PFSK-1 (cell line): ENCODE measurements at regions not wholly inside any gene's neighbourhood (a gene's known extent, or its start where the extent isn't known, plus 50 kb on each side); places are given as distances from the start of the nearest gene placed in this dataset.

Experiments
- FOXP2 ChIP-seq: optimal IDR thresholded peaks from 2 replicates; pipeline ENCODE3; 2011; ENCODE audit warnings: borderline replicate concordance, control low read depth, inconsistent platforms; ENCODE audit not compliant: insufficient read depth; ENCODE audit errors: extremely low read length, extremely low read depth
- POLR2AphosphoS5 ChIP-seq: IDR thresholded peaks from 2 replicates; pipeline ENCODE4 v1.6.1; 2012; ENCODE audit warnings: low read depth, mild to moderate bottlenecking, control low read depth, low read length, moderate library complexity
- SIN3A ChIP-seq: IDR thresholded peaks from 2 replicates; pipeline ENCODE4 v1.6.1; 2012; ENCODE audit warnings: mild to moderate bottlenecking, low read length, moderate library complexity, borderline replicate concordance; ENCODE audit not compliant: insufficient read depth
- TAF1 ChIP-seq: IDR thresholded peaks from 2 replicates; pipeline ENCODE4 v1.6.1; 2012; ENCODE audit warnings: low read length, control low read depth, borderline replicate concordance; ENCODE audit not compliant: insufficient read depth
- TF ChIP-seq, protein P1 (sequence below), 2 experiments: IDR thresholded peaks; 2 replicates each; pipeline versions ENCODE4 v1.6.1 to v1.8.0; 2011 to 2012; ENCODE audit warnings: low read depth in 2 of 2, low read length in 2 of 2, control low read depth in 1 of 2, inconsistent platforms in 1 of 2, mild to moderate bottlenecking in 1 of 2, moderate library complexity in 1 of 2; ENCODE audit not compliant: insufficient read depth in 1 of 2

DNA sequence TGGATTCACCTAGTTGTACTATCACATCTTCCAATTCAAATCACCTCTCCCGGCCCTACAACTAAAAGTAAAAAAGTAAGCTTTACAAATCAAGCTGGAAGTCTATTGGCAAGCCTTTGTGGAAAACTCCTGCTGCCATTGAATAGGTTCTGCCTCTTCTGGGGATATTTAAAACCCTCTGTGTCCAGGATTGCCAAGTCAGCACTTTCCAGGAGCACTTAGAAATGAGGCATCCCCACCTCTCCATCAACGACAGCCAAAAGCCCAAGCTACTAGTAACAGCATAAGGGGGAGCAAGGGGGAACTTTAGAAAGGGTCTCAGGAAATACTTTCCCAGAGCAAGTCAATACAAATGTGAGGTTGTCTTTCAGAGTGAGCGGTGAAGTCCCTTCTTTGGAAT lies 85.0 kb upstream of the OBI1 start:
- TF ChIP-seq, protein P1, sequence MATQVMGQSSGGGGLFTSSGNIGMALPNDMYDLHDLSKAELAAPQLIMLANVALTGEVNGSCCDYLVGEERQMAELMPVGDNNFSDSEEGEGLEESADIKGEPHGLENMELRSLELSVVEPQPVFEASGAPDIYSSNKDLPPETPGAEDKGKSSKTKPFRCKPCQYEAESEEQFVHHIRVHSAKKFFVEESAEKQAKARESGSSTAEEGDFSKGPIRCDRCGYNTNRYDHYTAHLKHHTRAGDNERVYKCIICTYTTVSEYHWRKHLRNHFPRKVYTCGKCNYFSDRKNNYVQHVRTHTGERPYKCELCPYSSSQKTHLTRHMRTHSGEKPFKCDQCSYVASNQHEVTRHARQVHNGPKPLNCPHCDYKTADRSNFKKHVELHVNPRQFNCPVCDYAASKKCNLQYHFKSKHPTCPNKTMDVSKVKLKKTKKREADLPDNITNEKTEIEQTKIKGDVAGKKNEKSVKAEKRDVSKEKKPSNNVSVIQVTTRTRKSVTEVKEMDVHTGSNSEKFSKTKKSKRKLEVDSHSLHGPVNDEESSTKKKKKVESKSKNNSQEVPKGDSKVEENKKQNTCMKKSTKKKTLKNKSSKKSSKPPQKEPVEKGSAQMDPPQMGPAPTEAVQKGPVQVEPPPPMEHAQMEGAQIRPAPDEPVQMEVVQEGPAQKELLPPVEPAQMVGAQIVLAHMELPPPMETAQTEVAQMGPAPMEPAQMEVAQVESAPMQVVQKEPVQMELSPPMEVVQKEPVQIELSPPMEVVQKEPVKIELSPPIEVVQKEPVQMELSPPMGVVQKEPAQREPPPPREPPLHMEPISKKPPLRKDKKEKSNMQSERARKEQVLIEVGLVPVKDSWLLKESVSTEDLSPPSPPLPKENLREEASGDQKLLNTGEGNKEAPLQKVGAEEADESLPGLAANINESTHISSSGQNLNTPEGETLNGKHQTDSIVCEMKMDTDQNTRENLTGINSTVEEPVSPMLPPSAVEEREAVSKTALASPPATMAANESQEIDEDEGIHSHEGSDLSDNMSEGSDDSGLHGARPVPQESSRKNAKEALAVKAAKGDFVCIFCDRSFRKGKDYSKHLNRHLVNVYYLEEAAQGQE (IDR thresholded peaks at IDR 0.05; ENCODE audit: insufficient read depth in 1 of 2, low read depth in 2 of 2, low read length in 2 of 2): no peak
- TF ChIP-seq SIN3A (no peak), TAF1 (no peak), FOXP2 (no peak), POLR2AphosphoS5 (no peak)

DNA sequence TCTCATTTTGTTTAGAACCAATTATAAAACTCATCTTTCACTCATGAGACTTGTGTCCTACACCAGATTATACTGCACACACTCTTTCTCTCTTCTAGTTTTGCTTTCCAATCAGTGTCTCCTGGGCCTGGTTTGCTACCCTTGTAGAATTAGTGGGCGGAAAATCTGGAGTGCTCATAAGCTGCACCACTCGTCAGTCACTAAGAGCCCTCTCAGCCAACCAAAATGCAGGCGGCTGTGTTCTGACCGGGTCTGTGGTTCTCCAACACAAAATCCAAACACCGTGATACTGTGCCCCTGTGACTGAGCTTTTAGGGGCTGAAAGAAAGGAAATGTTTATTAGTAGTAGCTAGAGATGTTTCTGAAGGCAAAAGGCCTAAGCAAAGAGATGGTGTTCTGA lies 83.7 kb upstream of the OBI1 start:
- TF ChIP-seq SIN3A: no peak
- TF ChIP-seq, protein P1 (IDR thresholded peaks at IDR 0.05; ENCODE audit: insufficient read depth in 1 of 2, low read depth in 2 of 2, low read length in 2 of 2): no peak
- no peak for TF ChIP-seq TAF1
- TF ChIP-seq FOXP2: no peak
- TF ChIP-seq POLR2AphosphoS5: no peak

DNA sequence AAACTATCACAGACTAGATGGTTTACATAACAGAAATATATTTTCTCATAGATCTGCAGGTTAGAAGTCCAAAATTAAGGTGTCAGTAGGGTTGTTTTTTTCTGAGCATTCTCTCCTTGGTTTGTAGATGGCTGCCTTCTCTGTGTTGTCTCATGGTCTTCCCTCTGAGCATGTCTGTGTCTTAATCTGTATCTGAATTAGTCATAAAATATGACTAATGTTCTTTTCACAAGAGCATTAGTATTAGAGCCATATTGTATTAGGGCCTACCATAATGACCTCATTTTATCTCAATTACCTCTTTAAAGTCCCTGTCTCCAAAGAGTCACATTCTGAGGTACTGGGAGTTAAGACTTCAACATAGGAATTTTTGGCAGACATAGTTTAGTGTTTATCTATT lies 77.2 kb upstream of the OBI1 start:
- TF ChIP-seq FOXP2: no peak
- TF ChIP-seq POLR2AphosphoS5: no peak
- TF ChIP-seq, protein P1 (IDR thresholded peaks at IDR 0.05; ENCODE audit: insufficient read depth in 1 of 2, low read depth in 2 of 2, low read length in 2 of 2): no peak

DNA sequence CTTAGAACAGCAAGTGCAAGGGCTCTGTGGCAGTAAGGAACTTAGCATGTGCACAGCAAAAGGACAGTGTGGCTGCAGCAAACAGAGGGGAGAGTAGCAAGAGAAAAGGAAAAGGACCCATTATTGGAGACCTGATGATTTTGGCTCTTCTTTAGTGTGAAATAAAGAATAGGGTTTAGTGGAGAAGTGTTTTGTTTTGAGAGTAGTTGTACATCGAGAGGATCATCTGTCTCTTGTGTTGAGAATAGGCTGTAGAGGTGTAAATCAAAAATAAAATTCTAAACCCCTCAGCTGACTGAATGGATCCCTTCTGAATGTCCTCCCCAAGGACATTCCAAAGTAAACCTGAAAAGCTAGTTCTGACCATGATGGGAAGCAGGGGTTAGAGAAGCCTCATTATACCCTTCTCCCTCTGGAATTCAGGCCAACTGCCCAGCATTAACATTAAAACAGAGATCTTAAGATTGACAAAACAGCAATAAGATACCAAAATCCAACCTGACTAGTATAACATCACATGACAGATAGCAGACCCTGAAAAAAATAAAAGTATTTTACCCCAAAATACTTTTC lies 73.6 kb upstream of the OBI1 start:
- TF ChIP-seq, protein P1 (IDR thresholded peaks at IDR 0.05; ENCODE audit: insufficient read depth in 1 of 2, low read depth in 2 of 2, low read length in 2 of 2): no peak
- TF ChIP-seq POLR2AphosphoS5 (no peak), TAF1 (no peak), SIN3A (no peak), FOXP2 (no peak)

DNA sequence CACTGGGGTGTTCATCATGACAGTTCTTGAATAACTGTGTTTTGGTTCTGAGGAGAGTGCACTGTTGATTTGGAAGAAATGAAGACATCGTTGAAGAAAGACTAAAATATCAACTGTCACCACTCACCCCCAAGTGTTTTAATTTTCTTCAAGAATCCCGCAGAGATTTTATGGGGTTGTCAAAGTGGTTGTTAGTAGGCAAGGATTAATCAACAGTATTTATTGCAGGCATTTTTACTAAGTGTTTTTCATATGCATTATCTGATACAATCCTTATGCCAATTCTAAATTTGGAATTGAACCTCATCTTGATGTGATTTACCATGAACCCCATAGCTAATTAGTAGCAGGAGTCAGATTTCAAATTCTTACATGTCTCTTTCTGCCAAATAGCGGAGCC lies 63.7 kb upstream of the OBI1 start:
- TF ChIP-seq SIN3A: no peak

DNA sequence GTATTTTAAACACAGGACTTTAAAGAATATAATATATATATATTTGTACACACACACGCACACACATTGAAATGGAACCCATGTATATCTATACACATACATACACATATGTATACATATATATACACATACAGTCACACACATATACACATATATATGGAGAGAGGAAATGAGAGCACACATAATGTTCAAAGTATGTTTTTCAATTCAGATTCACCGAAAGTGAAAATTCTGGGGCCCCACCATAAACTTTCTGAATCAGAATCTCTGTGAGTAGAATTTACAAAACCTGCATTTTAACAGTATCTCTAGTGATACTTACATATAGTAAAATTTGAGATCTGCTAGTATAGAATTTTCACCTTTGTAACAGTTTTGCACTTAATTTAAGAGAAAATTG lies 60.4 kb upstream of the OBI1 start:
- TF ChIP-seq, protein P1 (IDR thresholded peaks at IDR 0.05; ENCODE audit: insufficient read depth in 1 of 2, low read depth in 2 of 2, low read length in 2 of 2): no peak
- no peak for TF ChIP-seq SIN3A
- no peak for TF ChIP-seq POLR2AphosphoS5
- no peak for TF ChIP-seq TAF1
- TF ChIP-seq FOXP2: no peak
